ENCODE measurements at regions not wholly inside any gene's neighbourhood (a gene's known extent, or its start where the extent isn't known, plus 50 kb on each side); places are given as distances from the start of the nearest gene placed in this dataset.

- Histone ChIP-seq H3K27ac (replicated peaks in 1 of 4) (no peak overlapping the region), H3K4me1 (no peaks in the 10 kb centered on the region), H3K9me3 (no peaks in the 10 kb centered on the region), H3K27me3 (no peaks in the 10 kb centered on the region), H3K36me3 (no peaks in the 10 kb centered on the region), H3K4me3 (no peak overlapping the region)
- WGBS = 67% methylated on average over 2 of the region's 2 CpGs
- intact Hi-C loops (cut with DNase I) = no loop called here
- TF ChIP-seq CTCF (IDR thresholded peaks at IDR 0.05) = no peak
- no peak for TF ChIP-seq EP300 (IDR thresholded peaks at IDR 0.05)
- TF ChIP-seq POLR2A (IDR thresholded peaks at IDR 0.05; ENCODE audit: low read depth) = no peak
- no peak for DNase-seq (ENCODE audit: extremely low spot score)
Observed at GRCh38 chr16:51655249-51655648, 504.2 kb upstream of the SALL1 start.

GRCh38 chr16:51651061-51651466, 500.0 kb upstream of the SALL1 start:
- Histone ChIP-seq H3K4me1 (no peaks in the 10 kb centered on the region), H3K27me3 (peaks cover 0 to 13% (median 0%) of the 10 kb centered on the region in 4 donors), H3K9me3 (peaks cover 0 to 11% (median 8%) of the 10 kb centered on the region in 4 donors), H3K27ac (replicated peaks in 1 of 4) (no peak overlapping the region), H3K36me3 (no peaks in the 10 kb centered on the region), H3K4me3 (no peak overlapping the region)
- no peak for TF ChIP-seq CTCF (IDR thresholded peaks at IDR 0.05)
- TF ChIP-seq POLR2AphosphoS5 (IDR thresholded peaks at IDR 0.05) = no peak
- no peak for TF ChIP-seq POLR2A (IDR thresholded peaks at IDR 0.05; ENCODE audit: low read depth)
- no peak for TF ChIP-seq EP300 (IDR thresholded peaks at IDR 0.05)
- WGBS = 44% methylated on average over 4 of the region's 15 CpGs
- intact Hi-C loops (cut with DNase I) = no loop called here
- DNase-seq (ENCODE audit: extremely low spot score) = no peak

- no peaks in the 10 kb centered on the region for H3K36me3 ChIP-seq
- no peak for DNase-seq (ENCODE audit: extremely low spot score)
- no peak overlapping the region for H3K27ac ChIP-seq (replicated peaks in 1 of 4)
- no peaks in the 10 kb centered on the region for H3K4me1 ChIP-seq
- WGBS = 74% methylated on average over 5 of the region's 5 CpGs
- intact Hi-C loops (cut with DNase I) = no loop called here
- peaks cover 0 to 13% (median 0%) of the 10 kb centered on the region in 4 donors for H3K27me3 ChIP-seq
- no peak for TF ChIP-seq POLR2A (IDR thresholded peaks at IDR 0.05; ENCODE audit: low read depth)
- TF ChIP-seq POLR2AphosphoS5 (IDR thresholded peaks at IDR 0.05) = no peak
- TF ChIP-seq CTCF (IDR thresholded peaks at IDR 0.05) = no peak
- TF ChIP-seq EP300 (IDR thresholded peaks at IDR 0.05) = no peak
- H3K9me3 ChIP-seq = peaks cover 0 to 11% (median 8%) of the 10 kb centered on the region in 4 donors
- H3K4me3 ChIP-seq = no peak overlapping the region
Observed at GRCh38 chr16:51649631-51650030, 498.6 kb upstream of the SALL1 start.

GRCh38 chr16:51648526-51648925, 497.5 kb upstream of the SALL1 start:
- no peak overlapping the region for H3K27ac ChIP-seq (replicated peaks in 1 of 4)
- intact Hi-C loops (cut with DNase I) = no loop called here
- peaks cover 0 to 13% (median 0%) of the 10 kb centered on the region in 4 donors for H3K27me3 ChIP-seq
- no peaks in the 10 kb centered on the region for H3K36me3 ChIP-seq
- TF ChIP-seq POLR2A (IDR thresholded peaks at IDR 0.05; ENCODE audit: low read depth) (no peak), POLR2AphosphoS5 (IDR thresholded peaks at IDR 0.05) (no peak), EP300 (IDR thresholded peaks at IDR 0.05) (no peak), CTCF (IDR thresholded peaks at IDR 0.05) (no peak)
- no peaks in the 10 kb centered on the region for H3K4me1 ChIP-seq
- peaks cover 0 to 11% (median 8%) of the 10 kb centered on the region in 4 donors for H3K9me3 ChIP-seq
- WGBS = 73% methylated on average over 2 of the region's 2 CpGs
- no peak for DNase-seq (ENCODE audit: extremely low spot score)
- H3K4me3 ChIP-seq = no peak overlapping the region

- Histone ChIP-seq H3K36me3 (no peaks in the 10 kb centered on the region), H3K4me3 (no peak overlapping the region), H3K27ac (replicated peaks in 1 of 4) (no peak overlapping the region), H3K9me3 (no peaks in the 10 kb centered on the region), H3K27me3 (peaks cover 0 to 25% (median 0%) of the 10 kb centered on the region in 4 donors), H3K4me1 (no peaks in the 10 kb centered on the region)
- intact Hi-C loops (cut with DNase I) = no loop called here
- no peak for DNase-seq (ENCODE audit: extremely low spot score)
- WGBS = 79% methylated on average over 3 of the region's 3 CpGs
- TF ChIP-seq EP300 (IDR thresholded peaks at IDR 0.05) (no peak), POLR2AphosphoS5 (IDR thresholded peaks at IDR 0.05) (no peak), CTCF (IDR thresholded peaks at IDR 0.05) (no peak), POLR2A (IDR thresholded peaks at IDR 0.05; ENCODE audit: low read depth) (no peak)
Observed at GRCh38 chr16:51641191-51641765, 490.2 kb upstream of the SALL1 start.
